ENCODE measurements at regions not wholly inside any gene's neighbourhood (a gene's known extent, or its start where the extent isn't known, plus 50 kb on each side); places are given as distances from the start of the nearest gene placed in this dataset.

GRCh38 chr2:106020821-106021661 lies 173.1 kb downstream of the UXS1 start:
- TF ChIP-seq, protein P1, sequence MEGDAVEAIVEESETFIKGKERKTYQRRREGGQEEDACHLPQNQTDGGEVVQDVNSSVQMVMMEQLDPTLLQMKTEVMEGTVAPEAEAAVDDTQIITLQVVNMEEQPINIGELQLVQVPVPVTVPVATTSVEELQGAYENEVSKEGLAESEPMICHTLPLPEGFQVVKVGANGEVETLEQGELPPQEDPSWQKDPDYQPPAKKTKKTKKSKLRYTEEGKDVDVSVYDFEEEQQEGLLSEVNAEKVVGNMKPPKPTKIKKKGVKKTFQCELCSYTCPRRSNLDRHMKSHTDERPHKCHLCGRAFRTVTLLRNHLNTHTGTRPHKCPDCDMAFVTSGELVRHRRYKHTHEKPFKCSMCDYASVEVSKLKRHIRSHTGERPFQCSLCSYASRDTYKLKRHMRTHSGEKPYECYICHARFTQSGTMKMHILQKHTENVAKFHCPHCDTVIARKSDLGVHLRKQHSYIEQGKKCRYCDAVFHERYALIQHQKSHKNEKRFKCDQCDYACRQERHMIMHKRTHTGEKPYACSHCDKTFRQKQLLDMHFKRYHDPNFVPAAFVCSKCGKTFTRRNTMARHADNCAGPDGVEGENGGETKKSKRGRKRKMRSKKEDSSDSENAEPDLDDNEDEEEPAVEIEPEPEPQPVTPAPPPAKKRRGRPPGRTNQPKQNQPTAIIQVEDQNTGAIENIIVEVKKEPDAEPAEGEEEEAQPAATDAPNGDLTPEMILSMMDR (IDR thresholded peaks at IDR 0.05): no peak
- TF ChIP-seq POLR2A (IDR thresholded peaks at IDR 0.05): no peak
